Panc1 (cell line): ENCODE measurements at regions not wholly inside any gene's neighbourhood (a gene's known extent, or its start where the extent isn't known, plus 50 kb on each side); places are given as distances from the start of the nearest gene placed in this dataset.

Source experiments
- ATAC-seq: fragments of 200-7000 bp; cut with Tn5 transposase; 2 replicates; pipeline ENCODE4 v1.9.1; 2020; ENCODE audit warnings: mild to moderate bottlenecking, moderate library complexity
- BruUV-seq: library from RNA; stranded (reverse); fragments of 400-500 nt; replicated peaks from 2 replicates; lab custom pipeline; 2021; lab: Mats Ljungman, UMichigan
- CTCF ChIA-PET: fragments of 300-600 bp; sonication (Branson Sonifier 250); formaldehyde crosslinking; loops from one replicate; lab custom pipeline; 2022; ENCODE audit warnings: antibody characterized with exemption; lab: Charles Lee
- POLR2A ChIA-PET: fragments of 300-600 bp; sonication (Branson Sonifier 250); formaldehyde crosslinking; loops from one replicate; lab custom pipeline; 2022; ENCODE audit warnings: antibody characterized with exemption; lab: Charles Lee
- DNase-seq: peaks from one replicate; pipeline ENCODE4 v3.0.0-alpha.2; 2010; ENCODE audit warnings: low read depth, low spot score
- H3K27ac ChIP-seq: 2 replicates; pipeline ENCODE4 v1.5.1; 2011; ENCODE audit warnings: mild to moderate bottlenecking, low read length, inconsistent platforms
- H3K27me3 ChIP-seq: fragments of 200-500 bp; sonication (Bioruptor generic); 2 replicates; pipeline ENCODE4 v1.6.0; 2014; ENCODE audit warnings: low read length, inconsistent platforms; ENCODE audit not compliant: control insufficient read depth, insufficient read depth
- H3K36me3 ChIP-seq: fragments of 200-500 bp; sonication (Bioruptor generic); 2 replicates; pipeline ENCODE4 v1.5.1; 2014; ENCODE audit warnings: inconsistent platforms, mild to moderate bottlenecking, low read length, moderate library complexity; ENCODE audit not compliant: control insufficient read depth, insufficient read depth
- H3K4me1 ChIP-seq: 2 replicates; pipeline ENCODE4 v1.5.1; 2011; ENCODE audit warnings: inconsistent platforms, mild to moderate bottlenecking, low read length, moderate library complexity; ENCODE audit not compliant: control insufficient read depth, insufficient read depth
- H3K4me3 ChIP-seq, 2 experiments: 2 replicates each; pipeline ENCODE4 v1.5.1; 2011 to 2012; ENCODE audit warnings: low read depth in 2 of 2, low read length in 2 of 2, mild to moderate bottlenecking in 2 of 2, inconsistent platforms in 1 of 2, moderate library complexity in 1 of 2
- H3K9me3 ChIP-seq: fragments of 200-500 bp; sonication (Bioruptor generic); 2 replicates; pipeline ENCODE4 v1.5.1; 2014; ENCODE audit warnings: low read depth, mild to moderate bottlenecking, inconsistent platforms, low read length, moderate library complexity; ENCODE audit not compliant: control insufficient read depth, insufficient read depth
- CTCF ChIP-seq: fragments of 450-650 bp; IDR thresholded peaks from 2 replicates; pipeline ENCODE4 v1.5.1; 2017; ENCODE audit warnings: mild to moderate bottlenecking
- POLR2AphosphoS5 ChIP-seq: IDR thresholded peaks from 2 replicates; pipeline ENCODE4 v1.6.1; 2012; ENCODE audit warnings: mild to moderate bottlenecking, low read depth, low read length, moderate library complexity
- SIN3A ChIP-seq: IDR thresholded peaks from 2 replicates; pipeline ENCODE4 v1.6.1; 2012; ENCODE audit warnings: low read depth, mild to moderate bottlenecking, low read length, moderate library complexity, borderline replicate concordance; ENCODE audit not compliant: insufficient read depth
- TCF7L2 ChIP-seq: IDR thresholded peaks from 2 replicates; pipeline ENCODE4 v1.6.1; 2011; ENCODE audit warnings: mild to moderate bottlenecking, low read depth, low read length, inconsistent platforms
- in situ Hi-C: cut with HindIII; loops from 2 replicates; pipeline ENCODE4 v1.10.0; 2016; ENCODE audit warnings: low sequenced_read_pairs, low pct_unique_long_range_greater_than_20kb
- intact Hi-C: fragments of 100-400 bp; cut with micrococcal nuclease; formaldehyde crosslinking; loops from one replicate; pipeline ENCODE4 v1.10.0; 2022; ENCODE audit not compliant: unreplicated experiment
- TF ChIP-seq, protein P1 (sequence below), 2 experiments: IDR thresholded peaks; 2 replicates each; pipeline ENCODE4 v1.6.1; 2011 to 2012; ENCODE audit warnings: low read depth in 2 of 2, control low read depth in 1 of 2, low read length in 1 of 2, mild to moderate bottlenecking in 1 of 2, moderate library complexity in 1 of 2; ENCODE audit not compliant: insufficient read depth in 1 of 2

GRCh38 chr5:6058055-6058715 is 320.2 kb downstream of the MED10 start:
- DNase-seq (no peak), ATAC-seq (no peak)
- Histone ChIP-seq H3K4me1 (no peaks in the 10 kb centered on the region), H3K27me3 (peaks cover 2% of the 10 kb centered on the region; the same call in 1 of the 2 replicates), H3K4me3 (no peak overlapping the region), H3K36me3 (no peaks in the 10 kb centered on the region), H3K27ac (no peak overlapping the region), H3K9me3 (no peaks in the 10 kb centered on the region)
- ChIA-PET CTCF (no interaction called here), POLR2A (no interaction called here)
- TF ChIP-seq, protein P1, sequence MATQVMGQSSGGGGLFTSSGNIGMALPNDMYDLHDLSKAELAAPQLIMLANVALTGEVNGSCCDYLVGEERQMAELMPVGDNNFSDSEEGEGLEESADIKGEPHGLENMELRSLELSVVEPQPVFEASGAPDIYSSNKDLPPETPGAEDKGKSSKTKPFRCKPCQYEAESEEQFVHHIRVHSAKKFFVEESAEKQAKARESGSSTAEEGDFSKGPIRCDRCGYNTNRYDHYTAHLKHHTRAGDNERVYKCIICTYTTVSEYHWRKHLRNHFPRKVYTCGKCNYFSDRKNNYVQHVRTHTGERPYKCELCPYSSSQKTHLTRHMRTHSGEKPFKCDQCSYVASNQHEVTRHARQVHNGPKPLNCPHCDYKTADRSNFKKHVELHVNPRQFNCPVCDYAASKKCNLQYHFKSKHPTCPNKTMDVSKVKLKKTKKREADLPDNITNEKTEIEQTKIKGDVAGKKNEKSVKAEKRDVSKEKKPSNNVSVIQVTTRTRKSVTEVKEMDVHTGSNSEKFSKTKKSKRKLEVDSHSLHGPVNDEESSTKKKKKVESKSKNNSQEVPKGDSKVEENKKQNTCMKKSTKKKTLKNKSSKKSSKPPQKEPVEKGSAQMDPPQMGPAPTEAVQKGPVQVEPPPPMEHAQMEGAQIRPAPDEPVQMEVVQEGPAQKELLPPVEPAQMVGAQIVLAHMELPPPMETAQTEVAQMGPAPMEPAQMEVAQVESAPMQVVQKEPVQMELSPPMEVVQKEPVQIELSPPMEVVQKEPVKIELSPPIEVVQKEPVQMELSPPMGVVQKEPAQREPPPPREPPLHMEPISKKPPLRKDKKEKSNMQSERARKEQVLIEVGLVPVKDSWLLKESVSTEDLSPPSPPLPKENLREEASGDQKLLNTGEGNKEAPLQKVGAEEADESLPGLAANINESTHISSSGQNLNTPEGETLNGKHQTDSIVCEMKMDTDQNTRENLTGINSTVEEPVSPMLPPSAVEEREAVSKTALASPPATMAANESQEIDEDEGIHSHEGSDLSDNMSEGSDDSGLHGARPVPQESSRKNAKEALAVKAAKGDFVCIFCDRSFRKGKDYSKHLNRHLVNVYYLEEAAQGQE (IDR thresholded peaks at IDR 0.05; ENCODE audit: insufficient read depth in 1 of 2, low read depth in 2 of 2, low read length in 1 of 2), result no peak
- TF ChIP-seq SIN3A (no peak), CTCF (no peak), POLR2AphosphoS5 (no peak), TCF7L2 (no peak)
- intact Hi-C loops (no loop called here), in situ Hi-C loops (no loop called here)
- BruUV-seq, result no TSS peak

GRCh38 chr5:6056280-6056679 is 322.1 kb downstream of the MED10 start:
- Histone ChIP-seq H3K27ac (no peak overlapping the region), H3K4me1 (no peaks in the 10 kb centered on the region), H3K9me3 (no peaks in the 10 kb centered on the region), H3K4me3 (no peak overlapping the region), H3K27me3 (peaks cover 2% of the 10 kb centered on the region; the same call in 1 of the 2 replicates), H3K36me3 (no peaks in the 10 kb centered on the region)
- in situ Hi-C loops, result no loop called here
- ChIA-PET CTCF (no interaction called here), POLR2A (no interaction called here)
- ATAC-seq (no peak), DNase-seq (no peak)
- TF ChIP-seq CTCF (no peak), SIN3A (no peak), TCF7L2 (no peak), POLR2AphosphoS5 (no peak)
- TF ChIP-seq, protein P1 (IDR thresholded peaks at IDR 0.05; ENCODE audit: insufficient read depth in 1 of 2, low read depth in 2 of 2, low read length in 1 of 2), result no peak
- BruUV-seq, result no TSS peak
- intact Hi-C loops, result no loop called here
